HUDEP-2 (cell line): ENCODE measurements at regions not wholly inside any gene's neighbourhood (a gene's known extent, or its start where the extent isn't known, plus 50 kb on each side); places are given as distances from the start of the nearest gene placed in this dataset.
"Not testable (repeated sequence)": the region's sequence is repeated elsewhere in the genome, so short reads cannot be mapped to it uniquely, and the experiment has no call there.

Experiments used
- DNase-seq, 76 experiments: peaks; one replicate each; lab custom pipeline; 2025; ENCODE audit not compliant: unreplicated experiment in 76 of 76; lab: John Stamatoyannopoulos, UW

DNA sequence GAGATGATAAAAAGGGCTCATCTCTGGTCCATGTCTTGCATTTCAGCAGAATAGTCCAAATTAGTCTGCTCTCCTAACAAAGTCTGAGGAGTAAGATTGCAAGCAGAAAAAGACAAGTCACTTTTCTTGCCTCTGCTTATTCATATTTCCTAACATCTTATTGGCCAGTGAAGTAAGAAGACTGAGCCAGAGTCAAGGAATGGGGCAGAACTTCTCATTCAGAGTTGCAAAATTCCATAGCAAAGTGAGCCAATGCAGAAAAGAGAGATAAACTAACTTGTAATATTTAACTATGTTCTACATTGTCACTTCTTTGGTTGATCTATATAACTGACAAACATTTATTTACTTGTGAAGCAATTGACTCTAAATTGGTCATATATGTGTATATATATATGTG lies 2304.0 kb downstream of the ARAP2 start:
- no peak for DNase-seq

DNA sequence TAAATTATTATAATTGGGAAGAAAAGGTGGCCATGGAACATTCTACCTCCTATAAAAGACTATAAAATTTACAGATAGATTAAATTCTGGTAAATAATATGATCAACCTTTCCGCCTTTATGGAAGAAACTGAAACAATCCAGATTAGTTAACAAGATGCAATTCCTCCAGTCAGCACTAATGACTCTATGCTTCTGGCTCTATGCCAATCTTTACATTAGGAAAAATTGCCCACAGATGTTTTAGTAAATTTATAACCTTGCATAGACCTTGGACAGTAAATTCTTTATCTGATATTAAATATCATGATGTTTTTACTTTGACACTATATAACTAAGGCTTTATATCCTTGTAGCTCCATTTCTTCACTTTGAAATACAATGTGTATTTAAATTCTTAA lies 2302.5 kb downstream of the ARAP2 start:
- no peak for DNase-seq

DNA sequence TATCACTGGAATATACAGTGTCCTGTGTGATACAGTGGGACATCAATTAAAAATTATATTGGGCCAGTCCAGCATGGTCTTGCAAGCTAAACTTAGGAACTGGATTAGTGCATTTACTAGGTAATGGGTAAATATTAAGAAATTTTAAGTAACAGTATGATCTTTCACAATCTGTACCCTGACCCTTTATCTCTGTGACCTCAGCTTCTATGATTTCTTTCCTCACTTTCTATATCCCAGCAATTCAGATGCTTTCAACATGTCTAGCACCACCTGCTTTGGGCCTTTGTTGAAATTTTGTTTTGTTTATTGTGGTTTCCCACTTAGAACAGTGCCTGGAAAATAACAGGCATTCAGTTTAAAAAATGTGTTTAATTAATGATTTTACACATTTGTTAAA lies 2295.4 kb downstream of the ARAP2 start:
- no peak for DNase-seq

DNA sequence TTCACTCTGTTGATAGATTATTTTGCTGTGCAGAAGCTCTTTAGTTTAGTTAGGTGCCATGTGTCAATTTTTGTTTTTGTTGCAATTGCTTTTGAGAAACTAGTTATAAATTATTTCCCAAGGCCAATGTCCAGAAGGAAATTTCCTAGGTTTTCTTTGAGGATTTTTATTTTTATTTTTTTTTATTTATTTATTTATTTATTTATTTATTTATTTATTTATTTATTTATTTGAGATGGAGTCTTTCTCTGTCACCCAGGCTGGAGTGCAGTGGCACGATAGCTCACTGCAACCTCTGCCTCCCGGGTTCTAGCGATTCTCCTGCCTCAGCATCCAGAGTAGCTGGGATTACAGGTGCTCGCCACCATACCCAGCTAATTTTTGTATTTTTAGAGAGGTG lies 2290.5 kb downstream of the ARAP2 start:
- DNase-seq, result not testable (repeated sequence)

DNA sequence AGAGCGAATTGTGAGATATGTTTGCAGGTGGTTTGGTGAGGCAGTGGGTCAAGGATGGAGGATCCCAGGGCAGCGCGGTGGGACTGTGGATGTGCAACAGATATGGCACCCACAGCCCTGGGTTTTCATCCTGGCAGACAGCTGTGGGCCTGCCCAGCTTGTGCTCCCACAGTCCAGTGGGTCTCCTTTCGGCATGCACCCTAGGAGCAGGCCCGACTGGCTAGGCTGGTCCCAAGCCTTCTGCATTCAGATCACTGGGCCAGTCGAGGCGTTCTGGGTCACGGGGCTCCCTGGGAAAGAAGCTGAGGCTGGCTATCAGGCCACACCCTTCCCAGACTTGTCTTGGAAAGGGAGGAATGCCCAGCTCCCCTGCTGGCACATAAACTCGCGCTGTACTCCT lies 2289.6 kb downstream of the ARAP2 start:
- no peak for DNase-seq

DNA sequence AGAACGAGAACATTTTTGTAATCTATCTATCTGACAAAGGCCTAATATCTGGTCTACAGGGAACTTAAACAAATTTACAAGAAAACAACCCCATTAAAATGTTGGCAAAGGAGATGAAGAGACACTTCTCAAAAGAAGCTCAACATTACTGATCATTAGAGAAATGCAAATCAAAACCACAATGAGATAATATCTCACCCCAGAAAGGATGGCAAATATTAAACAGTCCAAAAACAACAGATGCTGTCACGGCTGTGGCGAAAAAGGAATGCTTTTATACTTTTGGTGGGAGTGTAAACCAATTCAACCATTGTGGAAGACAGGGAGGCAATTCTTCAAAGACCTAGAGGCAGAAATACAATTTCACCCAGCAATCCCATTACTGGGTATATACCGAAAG lies 2284.8 kb downstream of the ARAP2 start:
- DNase-seq, result no peak

DNA sequence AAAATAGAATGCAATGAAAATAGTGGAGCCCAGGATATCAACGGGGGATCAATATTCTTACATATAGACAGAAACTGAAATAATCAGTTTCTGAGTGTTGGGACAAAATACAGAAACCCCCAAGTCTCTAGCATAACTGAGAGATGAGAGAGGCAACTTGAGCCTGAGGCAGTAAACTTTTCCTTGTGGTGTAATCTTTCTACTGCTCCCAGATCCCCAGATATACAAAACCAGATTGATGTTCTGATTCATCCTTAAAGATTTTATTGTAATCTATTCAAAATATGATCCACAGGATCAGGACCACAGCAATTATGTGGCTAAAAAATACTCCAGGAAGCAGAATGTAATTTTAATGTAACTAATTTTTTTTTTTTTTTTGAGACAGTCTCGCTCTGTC lies 2282.6 kb downstream of the ARAP2 start:
- no peak for DNase-seq

DNA sequence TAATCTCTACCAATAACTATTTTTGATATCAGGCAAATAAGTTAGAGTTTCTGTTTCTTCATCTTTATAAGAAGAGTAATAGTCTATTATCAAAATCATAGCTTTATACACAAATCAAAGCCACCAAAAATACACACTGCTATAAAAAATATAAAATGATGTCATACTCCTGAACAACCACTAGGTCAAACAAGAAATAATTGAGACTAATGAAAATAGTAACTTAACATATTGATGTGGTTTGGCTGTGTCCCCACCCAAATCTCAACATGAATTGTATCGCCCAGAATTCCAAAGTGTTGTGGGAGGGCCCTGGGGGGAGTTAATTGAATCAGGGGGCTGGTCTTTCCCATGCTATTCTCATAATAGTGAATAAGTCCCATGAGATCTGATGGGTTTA lies 2277.5 kb downstream of the ARAP2 start:
- DNase-seq, result no peak

DNA sequence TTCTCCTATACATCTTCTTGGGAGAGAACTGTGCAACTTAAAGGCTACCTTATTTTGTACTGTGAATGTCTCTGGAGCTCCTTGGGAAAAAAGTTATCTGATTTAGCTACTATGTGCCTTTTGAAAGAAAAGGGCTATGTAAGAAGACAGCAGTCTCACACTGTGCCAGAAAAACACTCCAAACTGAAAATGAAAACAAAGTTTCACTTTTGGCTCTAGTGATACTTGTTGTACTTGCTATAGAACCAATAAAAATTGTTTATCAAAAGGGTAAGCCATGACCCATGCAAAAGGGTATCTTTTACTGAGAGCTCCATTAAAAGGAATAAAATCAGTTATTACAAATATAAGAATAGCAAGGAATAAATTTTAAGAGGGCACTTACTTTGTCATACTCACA lies 2270.0 kb downstream of the ARAP2 start:
- no peak for DNase-seq

DNA sequence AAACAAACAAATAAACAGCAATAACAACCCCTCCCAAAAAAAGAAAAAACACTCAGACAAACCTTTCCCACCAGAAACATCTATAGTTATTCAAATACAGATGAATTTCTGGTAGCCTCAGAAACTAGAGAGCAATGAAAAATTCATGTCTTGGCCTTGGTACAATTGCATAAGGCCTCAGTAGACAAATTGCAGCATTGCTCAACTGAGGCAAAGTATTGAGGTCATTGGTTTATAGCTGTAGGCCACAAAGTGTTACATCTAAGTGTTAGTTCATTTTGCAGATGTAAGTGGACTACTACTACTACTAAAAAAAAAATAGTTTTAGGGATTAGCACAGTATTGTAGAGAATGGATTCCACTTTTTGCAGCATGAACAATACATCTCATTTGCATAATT lies 2268.3 kb downstream of the ARAP2 start:
- no peak for DNase-seq

DNA sequence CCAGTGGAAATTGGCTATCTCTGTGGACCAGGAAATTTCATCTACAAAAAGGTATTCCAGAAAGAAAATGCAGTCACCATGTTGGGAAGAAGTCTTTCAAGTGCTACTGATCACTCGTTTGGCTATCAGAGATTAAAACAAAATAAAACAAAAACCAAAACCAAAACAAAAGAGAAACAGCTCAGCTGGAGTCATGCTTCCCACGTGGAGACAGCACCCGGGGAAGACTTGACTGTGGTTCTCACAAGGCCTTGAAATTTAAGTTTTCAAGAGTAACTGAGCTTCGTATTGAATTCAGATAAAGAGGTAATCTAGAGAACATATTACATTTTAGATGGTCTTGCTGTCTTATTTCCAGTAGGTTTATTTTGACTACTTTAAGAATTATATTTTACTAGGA lies 2264.5 kb downstream of the ARAP2 start:
- DNase-seq, result not testable (repeated sequence)

DNA sequence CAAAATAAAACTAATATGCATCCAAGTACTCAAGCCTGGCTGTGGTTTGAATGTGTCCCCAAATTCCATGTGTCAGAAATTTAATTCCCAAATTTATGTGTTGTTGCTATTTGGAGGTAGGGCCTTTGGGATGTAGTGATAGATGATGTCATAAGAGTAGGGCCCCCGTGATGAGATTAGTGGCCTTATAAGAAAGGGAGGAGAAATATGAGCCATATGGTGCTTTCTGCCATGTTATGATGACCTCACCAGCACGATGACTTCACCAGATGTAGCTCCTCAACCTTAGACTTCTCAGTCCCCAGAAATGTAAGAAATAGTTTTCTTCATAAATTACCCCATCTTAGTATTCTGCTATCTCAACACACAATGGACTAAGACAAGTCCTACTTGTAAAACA lies 2264.0 kb downstream of the ARAP2 start:
- DNase-seq, result no peak

DNA sequence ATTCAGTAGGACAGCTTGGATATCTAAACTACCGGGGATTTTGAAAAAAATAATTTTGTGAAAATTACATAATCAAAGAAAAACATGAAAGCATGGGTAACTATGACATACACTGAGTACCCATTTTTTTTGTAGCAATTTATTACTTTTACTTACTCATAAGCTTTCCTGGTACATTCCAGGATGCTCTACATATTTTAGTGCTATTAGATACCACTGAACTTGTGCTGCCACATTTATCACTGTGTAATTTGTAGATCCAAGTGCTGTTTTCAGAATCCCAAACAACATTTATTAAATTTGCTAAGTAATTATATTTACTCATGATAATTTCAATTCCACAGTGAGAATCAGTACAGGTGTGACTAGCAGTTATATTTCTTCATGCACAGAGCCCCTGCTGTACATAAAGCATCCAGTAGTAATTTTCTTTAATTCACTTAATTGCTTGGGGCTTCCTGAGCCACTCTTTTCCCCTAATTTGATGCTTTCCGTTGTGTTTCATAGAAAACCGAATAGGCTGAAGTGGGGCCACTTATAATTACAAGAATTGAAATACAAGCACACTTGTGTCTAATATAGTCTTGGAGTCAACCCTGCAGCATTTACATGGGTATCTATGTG lies 2254.4 kb downstream of the ARAP2 start:
- no peak for DNase-seq

DNA sequence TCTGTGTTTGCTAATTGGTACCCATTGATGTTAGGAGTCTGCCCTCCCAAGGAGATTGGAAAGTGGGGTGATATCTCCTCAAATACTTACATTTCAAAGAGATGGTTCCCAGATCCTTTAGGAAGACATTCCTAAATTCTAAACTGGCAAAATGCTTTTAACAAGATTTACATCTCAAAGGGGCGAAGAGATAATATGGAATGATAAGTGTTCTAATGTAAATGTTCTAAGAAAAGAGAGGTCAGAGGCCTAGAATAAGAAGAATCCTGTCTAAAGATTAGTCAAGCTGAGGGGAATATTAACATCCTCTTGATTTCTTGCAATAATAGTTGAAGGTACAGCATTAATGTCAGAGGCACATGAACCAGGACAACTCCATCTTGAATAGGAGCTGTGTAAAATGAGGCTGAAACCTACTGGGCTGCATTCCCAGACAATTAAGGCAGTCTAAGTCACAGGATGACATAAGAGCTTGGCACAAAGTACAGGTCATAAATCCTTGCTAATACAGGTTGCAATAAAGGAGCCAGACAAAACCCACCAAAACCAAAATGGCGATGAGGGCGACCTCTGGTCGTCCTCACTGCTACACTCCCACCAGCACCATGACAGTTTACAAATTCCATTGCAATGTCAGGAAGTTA lies 2248.1 kb downstream of the ARAP2 start:
- no peak for DNase-seq

DNA sequence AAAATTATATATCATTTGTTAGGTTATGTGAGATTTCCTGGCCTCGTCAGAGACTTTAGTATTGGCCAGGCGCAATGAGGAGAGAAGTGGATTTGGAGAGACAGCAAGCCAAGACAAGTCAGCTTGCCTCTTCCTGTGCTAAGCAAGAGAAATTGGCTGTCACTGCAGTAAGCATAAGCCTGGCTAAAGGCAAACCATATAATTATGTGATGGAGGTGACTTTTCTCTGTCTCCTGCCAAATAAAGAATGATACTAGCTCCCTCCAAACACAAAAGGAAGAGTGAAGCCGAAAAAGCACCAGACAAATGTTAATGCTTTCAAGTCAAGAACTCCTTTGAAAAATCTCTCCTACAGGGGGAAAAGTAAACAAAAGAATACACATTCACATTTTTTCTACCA lies 2246.0 kb downstream of the ARAP2 start:
- no peak for DNase-seq

DNA sequence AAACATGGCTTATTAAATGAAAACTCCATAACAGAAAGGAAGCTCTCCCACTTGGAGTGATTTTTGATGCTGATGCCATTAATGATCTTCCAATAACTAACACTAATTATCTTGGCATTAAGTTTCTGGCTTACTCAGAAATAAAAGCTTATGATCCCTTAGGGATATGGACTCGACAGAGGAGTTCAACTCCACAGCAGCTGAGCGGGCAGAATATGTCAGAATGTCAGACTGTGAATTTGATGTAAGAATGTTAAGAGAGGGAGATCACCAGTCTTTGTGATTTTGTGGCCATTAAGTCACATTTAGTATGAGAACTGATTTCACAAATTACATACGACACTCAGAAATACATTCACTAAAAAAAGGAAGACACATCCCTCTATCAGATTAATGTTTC lies 2244.0 kb downstream of the ARAP2 start:
- DNase-seq, result no peak

DNA sequence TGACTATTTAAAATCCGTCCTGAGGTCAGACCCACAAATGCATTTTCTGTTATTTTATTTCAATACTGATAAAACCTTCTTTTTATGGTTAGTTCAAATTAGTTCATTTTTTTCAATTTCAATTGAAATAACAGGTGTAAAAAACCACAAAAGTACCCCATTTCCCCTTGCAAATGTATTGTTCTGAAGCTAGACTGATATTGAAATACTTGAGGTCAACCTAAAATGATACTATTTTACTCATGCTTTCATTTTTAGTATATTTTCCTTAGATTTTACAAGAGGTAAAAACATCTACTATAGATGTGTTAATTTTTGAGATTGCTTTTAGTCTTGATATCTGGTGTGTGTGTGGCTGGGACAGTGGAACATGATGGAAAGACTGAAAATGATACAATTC lies 2237.8 kb downstream of the ARAP2 start:
- not testable (repeated sequence) for DNase-seq

DNA sequence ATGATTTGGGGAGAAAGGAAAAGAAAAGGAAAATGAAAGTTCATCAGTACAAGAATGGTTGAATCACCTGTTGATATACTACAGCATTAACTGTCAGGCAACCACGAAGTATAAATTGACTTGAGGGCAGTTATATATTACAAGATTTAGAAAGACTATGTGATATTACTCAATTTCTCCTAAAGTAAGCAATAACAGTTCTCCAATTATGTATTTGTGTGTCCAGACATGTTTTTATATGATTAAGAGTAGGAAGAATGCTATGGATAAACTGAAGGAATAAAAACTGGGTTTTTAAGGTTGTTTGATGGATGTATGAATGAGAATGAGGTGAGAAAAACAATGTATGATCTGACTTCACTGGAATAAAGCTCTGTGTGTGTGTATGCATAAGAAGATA lies 2234.4 kb downstream of the ARAP2 start:
- DNase-seq, result no peak

DNA sequence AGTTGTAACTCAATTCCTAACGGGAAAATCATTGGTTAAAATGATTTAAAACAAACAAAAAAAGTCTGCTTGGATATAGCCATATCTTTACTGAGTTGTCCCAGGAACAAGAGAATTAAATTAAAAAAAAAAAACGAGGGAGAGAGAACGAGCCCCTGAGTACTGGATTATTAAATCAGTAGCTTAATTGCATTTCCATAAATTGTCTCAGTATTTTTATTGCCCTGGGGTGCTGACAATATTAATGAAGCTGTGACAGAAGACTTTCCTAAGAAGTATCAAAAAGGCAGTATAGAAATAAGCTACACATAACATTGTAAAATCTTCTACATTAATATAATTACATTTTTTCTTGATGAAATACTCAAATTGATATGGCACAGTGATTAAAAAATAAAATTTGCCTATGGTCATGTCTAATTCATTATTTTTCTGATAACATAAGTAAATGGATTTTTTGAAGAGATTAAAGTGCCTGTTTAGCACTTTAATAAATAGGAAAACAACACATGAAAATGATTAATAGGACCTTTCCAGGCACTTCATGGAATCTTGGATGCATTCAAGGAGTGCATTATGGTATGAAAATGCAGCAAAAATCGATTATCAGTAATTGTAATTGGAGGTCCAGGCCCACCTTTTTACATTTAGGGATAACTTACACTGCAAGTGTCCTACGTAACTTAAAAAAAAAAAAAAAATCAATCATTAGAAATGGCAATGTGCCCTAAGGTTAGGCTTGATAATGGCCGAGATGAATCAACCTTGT lies 2233.4 kb downstream of the ARAP2 start:
- DNase-seq, result no peak

DNA sequence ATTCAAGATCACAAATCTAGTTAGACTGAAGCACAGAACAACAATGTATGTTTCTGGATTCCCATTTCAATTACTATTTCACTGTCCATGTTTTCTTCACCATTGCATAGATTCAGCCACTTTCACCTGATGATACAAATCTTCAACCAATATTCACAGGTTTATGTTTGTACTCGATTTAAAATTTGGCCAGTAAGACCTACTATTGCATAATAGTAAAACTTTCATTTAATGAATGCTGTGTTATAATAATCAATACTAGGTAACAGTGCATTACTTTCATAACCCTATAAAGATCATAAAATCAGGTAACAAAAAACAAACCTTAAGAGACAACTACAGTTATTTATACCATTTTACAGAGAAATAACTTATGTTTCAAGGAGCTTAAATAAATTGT lies 2209.1 kb downstream of the ARAP2 start:
- no peak for DNase-seq

DNA sequence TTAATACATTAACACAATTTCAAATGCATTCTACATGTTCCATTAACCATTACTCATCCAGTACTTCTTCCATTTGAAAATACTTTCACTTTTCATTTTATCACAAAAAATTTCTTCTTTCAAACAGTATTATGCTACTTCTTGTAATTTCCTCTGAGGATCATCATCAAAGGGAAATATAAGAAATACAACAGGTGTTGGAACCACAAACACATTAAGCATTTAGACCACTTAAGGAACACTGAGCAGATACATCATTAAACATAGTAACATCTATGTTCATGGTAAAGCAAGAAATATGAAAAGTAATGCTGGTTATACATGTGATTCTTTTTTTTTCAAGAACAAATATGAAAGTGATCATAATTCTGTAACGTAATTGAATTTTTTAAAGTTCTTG lies 2207.0 kb downstream of the ARAP2 start:
- no peak for DNase-seq

DNA sequence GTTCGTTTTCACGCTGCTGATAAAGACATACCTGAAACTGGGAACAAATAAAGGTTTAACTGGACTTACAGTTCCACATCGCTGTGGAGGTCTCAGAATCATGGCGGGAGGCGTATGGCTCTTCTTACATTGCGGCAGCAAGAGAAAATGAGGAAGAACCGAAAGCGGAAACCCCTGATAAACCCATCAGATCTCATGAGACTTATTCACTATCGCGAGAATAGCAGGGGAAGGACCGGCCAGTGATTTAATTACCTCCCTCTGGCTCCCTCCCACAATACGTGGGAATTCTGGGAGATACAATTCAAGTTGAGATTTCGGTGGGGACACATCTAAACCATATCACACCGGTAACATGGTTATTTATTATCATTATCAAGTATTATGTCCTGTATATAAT lies 2204.5 kb downstream of the ARAP2 start:
- no peak for DNase-seq
